ENCODE measurements at regions not wholly inside any gene's neighbourhood (a gene's known extent, or its start where the extent isn't known, plus 50 kb on each side); places are given as distances from the start of the nearest gene placed in this dataset.

DNA sequence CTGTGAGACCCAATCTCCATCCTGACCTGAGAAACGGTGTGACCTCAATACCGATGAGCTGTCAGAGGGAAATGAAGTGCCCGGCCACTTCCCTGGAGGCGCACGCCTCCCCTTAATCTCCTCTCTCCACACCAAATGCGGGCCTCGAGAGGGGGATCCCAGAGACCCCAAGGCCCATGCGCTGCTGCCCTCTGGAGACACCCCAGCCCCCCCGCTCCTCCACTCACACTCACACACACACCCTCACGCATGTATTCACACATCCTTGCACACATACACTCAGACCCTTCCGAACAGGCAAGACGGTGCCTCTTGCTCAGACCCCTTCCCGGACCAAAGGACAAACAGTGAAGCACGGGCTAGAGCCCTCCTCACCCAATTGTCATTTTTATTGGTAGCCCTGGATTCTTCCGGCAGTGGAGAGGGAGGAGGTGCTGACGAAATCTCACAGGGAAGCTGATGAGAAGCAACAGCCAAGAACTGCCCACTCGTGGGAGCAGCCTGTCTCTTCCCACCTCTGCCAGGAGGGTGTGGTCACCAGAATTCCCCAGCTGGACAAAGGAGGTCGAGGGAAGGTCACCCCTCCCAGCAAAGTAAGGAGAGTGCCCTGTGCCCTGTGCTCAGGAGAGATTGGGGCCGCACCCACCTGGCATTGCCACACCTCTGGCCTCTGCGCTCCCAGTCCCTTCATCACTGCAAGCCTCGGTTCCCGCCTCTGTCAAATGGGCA lies 136.0 kb upstream of the TNRC6C start:
- H3K27me3 ChIP-seq (ENCODE audit: control insufficient read depth in 1 of 2, insufficient read depth in 2 of 2, low read length in 2 of 2): no peaks in the 10 kb centered on the region
- no peaks in the 10 kb centered on the region for H3K36me3 ChIP-seq (ENCODE audit: insufficient read depth, low read length)
- no peak overlapping the region for H3K4me3 ChIP-seq (ENCODE audit: low read depth in 1 of 2, low read length in 2 of 2)
- no peak overlapping the region for H3K27ac ChIP-seq (ENCODE audit: low read depth, low read length)
- no peaks in the 10 kb centered on the region for H3K9me3 ChIP-seq (ENCODE audit: low read length)
- no peak overlapping the region for H3K9ac ChIP-seq (ENCODE audit: low read length)
- H3K4me1 ChIP-seq (ENCODE audit: insufficient read depth, low read length): peaks cover 10% of the 10 kb centered on the region

DNA sequence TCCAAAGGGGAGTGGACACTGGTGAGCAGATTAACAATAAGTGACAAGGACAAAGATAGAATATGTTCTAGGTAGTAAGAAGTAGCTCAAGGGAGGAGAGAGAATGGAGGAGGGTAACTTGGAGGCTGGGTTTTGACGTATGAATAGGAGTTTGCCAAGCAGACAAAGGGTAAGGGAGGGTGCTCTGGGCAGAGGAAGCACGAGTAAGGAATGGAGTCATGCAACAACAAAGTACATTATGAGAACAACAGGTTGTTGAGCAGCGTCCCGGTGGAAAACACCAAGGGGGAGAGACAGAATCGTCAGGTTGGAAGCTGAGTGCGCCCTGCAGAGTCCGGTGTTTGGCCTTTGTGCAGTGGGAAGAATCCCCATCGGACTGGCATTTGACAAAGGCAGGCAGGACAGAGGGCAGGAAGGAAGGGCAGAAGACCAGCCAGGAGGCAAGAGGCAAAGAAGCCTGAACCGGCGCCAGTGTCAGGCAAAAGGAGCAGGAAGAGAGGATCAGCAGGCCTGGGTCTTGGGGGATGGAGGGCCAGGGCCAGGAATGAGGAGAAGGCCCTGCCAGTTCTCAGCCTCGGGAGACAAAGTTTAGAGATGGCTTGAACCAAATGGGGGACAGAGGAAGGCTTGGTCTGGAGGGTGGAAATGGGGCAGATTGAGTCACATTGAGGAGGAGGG lies 134.3 kb upstream of the TNRC6C start:
- no peak overlapping the region for H3K27ac ChIP-seq (ENCODE audit: low read depth, low read length)
- H3K27me3 ChIP-seq (ENCODE audit: control insufficient read depth in 1 of 2, insufficient read depth in 2 of 2, low read length in 2 of 2): no peaks in the 10 kb centered on the region
- peaks cover 10% of the 10 kb centered on the region for H3K4me1 ChIP-seq (ENCODE audit: insufficient read depth, low read length)
- H3K36me3 ChIP-seq (ENCODE audit: insufficient read depth, low read length): no peaks in the 10 kb centered on the region
- no peak overlapping the region for H3K9ac ChIP-seq (ENCODE audit: low read length)
- H3K4me3 ChIP-seq (ENCODE audit: low read depth in 1 of 2, low read length in 2 of 2): no peak overlapping the region
- no peaks in the 10 kb centered on the region for H3K9me3 ChIP-seq (ENCODE audit: low read length)

DNA sequence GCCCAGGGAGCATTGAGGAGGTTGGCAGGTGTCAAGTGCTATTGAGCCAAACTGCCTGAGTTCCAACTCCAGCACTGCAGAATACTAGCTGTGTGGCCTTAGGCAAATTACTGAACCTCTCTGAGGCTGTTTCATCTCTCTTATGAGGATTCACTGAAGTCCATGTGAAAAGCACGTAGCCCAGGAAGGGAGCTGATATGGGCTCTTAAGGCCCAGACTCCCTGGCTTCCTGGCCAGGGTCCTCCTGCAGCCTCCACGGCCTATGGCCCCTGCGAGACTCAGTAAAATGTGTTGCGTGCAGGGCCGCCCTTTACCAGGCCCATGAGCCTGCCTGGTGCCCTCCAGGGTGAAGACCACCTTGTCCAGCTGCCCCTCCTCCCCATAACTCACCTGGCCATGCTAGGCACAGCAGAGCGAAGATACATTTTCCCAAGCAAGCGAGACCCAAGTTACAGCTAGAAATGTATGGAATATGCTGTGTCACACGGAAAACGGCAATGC lies 133.7 kb upstream of the TNRC6C start:
- H3K9me3 ChIP-seq (ENCODE audit: low read length): no peaks in the 10 kb centered on the region
- H3K36me3 ChIP-seq (ENCODE audit: insufficient read depth, low read length): no peaks in the 10 kb centered on the region
- H3K27me3 ChIP-seq (ENCODE audit: control insufficient read depth in 1 of 2, insufficient read depth in 2 of 2, low read length in 2 of 2): no peaks in the 10 kb centered on the region
- no peak overlapping the region for H3K4me3 ChIP-seq (ENCODE audit: low read depth in 1 of 2, low read length in 2 of 2)
- no peak overlapping the region for H3K27ac ChIP-seq (ENCODE audit: low read depth, low read length)
- peaks cover 14% of the 10 kb centered on the region for H3K4me1 ChIP-seq (ENCODE audit: insufficient read depth, low read length)
- H3K9ac ChIP-seq (ENCODE audit: low read length): no peak overlapping the region

DNA sequence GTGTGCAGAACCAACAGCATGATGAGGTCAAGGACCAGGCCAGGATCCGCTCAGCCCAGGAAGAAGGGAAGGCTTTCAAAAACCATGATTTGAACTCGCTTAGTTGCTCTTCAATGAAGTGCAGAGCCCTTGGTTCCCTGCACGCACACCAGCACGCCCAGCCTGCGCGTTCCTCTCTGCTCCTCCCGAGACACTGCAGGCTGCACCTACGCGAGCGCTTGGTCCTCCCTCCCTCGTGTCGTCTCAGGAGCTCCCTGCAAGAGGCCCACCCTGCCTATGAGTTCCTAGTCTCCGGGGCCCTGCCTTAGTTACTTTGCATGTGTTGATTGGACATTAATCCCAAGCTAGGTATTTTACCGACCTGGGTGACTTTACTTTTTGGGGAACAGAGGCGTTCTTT lies 132.9 kb upstream of the TNRC6C start:
- Histone ChIP-seq H3K9ac (ENCODE audit: low read length) (no peak overlapping the region), H3K9me3 (ENCODE audit: low read length) (no peaks in the 10 kb centered on the region), H3K27me3 (ENCODE audit: control insufficient read depth in 1 of 2, insufficient read depth in 2 of 2, low read length in 2 of 2) (no peaks in the 10 kb centered on the region), H3K4me1 (ENCODE audit: insufficient read depth, low read length) (peaks cover 22% of the 10 kb centered on the region), H3K4me3 (ENCODE audit: low read depth in 1 of 2, low read length in 2 of 2) (no peak overlapping the region), H3K36me3 (ENCODE audit: insufficient read depth, low read length) (no peaks in the 10 kb centered on the region), H3K27ac (ENCODE audit: low read depth, low read length) (no peak overlapping the region)

DNA sequence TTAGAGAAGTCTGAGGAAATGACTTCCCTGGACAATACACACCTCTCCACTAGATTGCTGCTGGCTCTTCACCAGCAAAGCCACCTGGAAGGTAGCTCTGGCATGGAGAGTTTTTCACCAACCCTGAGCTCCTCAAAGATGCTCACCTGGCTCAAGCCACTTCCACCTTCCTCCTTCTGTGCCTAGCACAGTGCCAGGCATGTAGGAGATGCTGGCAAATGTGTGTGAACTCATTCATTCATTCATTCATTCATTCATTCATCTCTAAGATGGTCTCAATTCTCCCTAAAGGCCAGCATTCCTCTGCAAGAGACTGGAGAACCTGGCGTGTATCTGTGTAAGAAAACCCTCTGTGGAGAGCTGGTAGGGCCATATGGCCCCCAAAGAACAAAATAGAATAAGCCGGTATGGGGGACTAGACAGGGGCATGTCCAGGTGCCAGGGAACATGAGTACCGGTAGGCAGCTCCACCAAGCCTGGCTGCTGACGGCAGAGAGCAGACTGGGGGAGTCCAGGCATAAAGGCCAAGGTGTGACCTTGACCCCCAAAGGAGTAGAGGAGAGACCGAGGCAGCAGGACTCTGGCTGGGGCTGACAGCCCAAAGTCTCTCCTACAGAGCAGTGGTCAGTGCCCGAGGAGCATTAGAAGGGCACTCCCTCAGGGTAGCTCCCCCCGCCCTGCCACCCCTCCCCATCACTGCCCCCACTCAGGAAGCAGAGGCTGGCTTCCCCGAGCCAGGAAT lies 132.2 kb upstream of the TNRC6C start:
- no peak overlapping the region for H3K27ac ChIP-seq (ENCODE audit: low read depth, low read length)
- no peaks in the 10 kb centered on the region for H3K27me3 ChIP-seq (ENCODE audit: control insufficient read depth in 1 of 2, insufficient read depth in 2 of 2, low read length in 2 of 2)
- H3K4me1 ChIP-seq (ENCODE audit: insufficient read depth, low read length): peaks cover 29% of the 10 kb centered on the region
- no peaks in the 10 kb centered on the region for H3K36me3 ChIP-seq (ENCODE audit: insufficient read depth, low read length)
- H3K9me3 ChIP-seq (ENCODE audit: low read length): no peaks in the 10 kb centered on the region
- no peak overlapping the region for H3K4me3 ChIP-seq (ENCODE audit: low read depth in 1 of 2, low read length in 2 of 2)
- H3K9ac ChIP-seq (ENCODE audit: low read length): no peak overlapping the region

DNA sequence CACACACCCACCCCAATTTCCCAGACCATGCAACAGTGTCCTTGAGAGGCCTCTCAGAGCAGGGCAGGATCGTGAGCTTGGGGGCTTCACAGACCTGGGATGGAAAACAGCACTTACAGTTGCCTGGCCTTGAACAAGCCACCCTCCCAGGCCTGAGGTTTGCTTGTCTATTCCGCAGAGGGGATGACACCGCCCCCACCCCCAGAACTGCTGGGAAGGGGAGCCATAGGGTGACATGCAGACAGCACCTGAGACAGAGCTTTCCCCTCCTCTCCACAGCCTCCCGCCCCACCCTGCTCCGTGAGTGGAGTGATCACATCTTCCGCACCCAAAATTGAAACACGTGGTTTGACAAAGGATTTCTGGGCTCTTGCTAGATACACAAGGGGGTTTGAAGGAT lies 131.5 kb upstream of the TNRC6C start:
- no peaks in the 10 kb centered on the region for H3K36me3 ChIP-seq (ENCODE audit: insufficient read depth, low read length)
- H3K27ac ChIP-seq (ENCODE audit: low read depth, low read length): no peak overlapping the region
- H3K9ac ChIP-seq (ENCODE audit: low read length): no peak overlapping the region
- no peak overlapping the region for H3K4me3 ChIP-seq (ENCODE audit: low read depth in 1 of 2, low read length in 2 of 2)
- peaks cover 33% of the 10 kb centered on the region for H3K4me1 ChIP-seq (ENCODE audit: insufficient read depth, low read length)
- no peaks in the 10 kb centered on the region for H3K9me3 ChIP-seq (ENCODE audit: low read length)
- no peaks in the 10 kb centered on the region for H3K27me3 ChIP-seq (ENCODE audit: control insufficient read depth in 1 of 2, insufficient read depth in 2 of 2, low read length in 2 of 2)

DNA sequence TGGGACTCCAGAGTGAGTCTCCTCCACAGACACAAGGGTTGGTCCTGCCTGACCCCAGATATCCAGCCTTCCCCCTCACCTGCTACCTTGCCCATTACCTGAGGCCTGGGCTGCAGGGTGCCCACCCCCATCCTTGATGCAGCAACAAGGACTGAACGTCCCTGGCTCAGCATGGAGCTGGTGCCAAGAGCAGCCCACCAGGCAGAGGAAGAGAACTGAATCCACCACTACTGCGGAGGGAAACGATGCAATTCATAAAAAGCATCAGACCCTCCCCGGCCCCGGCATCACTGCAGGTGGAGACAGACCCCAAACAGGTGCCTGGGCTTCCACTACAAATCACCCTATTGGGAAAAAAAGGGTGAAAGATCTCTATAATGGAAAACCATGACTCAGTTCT lies 131.0 kb upstream of the TNRC6C start:
- H3K4me1 ChIP-seq (ENCODE audit: insufficient read depth, low read length): peaks cover 33% of the 10 kb centered on the region
- H3K9ac ChIP-seq (ENCODE audit: low read length): no peak overlapping the region
- H3K27me3 ChIP-seq (ENCODE audit: control insufficient read depth in 1 of 2, insufficient read depth in 2 of 2, low read length in 2 of 2): no peaks in the 10 kb centered on the region
- H3K9me3 ChIP-seq (ENCODE audit: low read length): no peaks in the 10 kb centered on the region
- no peaks in the 10 kb centered on the region for H3K36me3 ChIP-seq (ENCODE audit: insufficient read depth, low read length)
- no peak overlapping the region for H3K27ac ChIP-seq (ENCODE audit: low read depth, low read length)
- no peak overlapping the region for H3K4me3 ChIP-seq (ENCODE audit: low read depth in 1 of 2, low read length in 2 of 2)

DNA sequence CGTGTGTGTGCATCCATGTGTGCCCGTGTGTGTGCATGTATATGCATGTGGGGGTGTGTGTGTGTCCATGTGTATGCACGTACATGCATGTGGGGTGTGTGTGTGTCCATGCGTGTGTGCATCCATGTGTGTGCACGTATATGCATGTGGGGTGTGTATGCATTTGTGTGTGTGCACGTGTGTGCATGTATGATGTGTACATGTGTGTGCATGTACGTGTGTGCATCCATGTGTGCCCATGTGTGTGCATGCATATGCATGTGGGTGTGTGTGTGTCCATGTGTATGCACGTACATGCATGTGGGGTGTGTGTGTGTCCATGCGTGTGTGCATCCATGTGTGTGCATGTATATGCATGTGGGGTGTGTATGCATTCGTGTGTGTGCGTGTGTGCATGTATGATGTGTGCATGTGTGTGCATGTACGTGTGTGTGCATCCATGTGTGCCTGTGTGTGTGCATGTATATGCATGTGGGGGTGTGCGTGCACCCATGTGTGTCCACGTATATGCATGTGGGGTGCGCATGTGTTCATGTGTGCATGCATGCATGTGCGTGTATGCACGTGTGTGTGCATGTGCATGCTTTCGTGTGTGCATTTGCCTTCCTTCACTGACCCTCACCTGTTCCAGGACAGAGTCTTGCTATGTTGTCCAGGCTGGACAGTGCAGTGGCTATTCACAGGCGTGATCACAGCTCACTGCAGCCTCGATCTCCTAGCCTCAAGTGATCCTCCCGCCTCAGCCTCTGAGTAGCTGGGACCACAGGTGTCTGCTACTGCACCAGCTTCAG lies 129.6 kb upstream of the TNRC6C start:
- H3K9me3 ChIP-seq (ENCODE audit: low read length): no peaks in the 10 kb centered on the region
- H3K27ac ChIP-seq (ENCODE audit: low read depth, low read length): no peak overlapping the region
- no peaks in the 10 kb centered on the region for H3K27me3 ChIP-seq (ENCODE audit: control insufficient read depth in 1 of 2, insufficient read depth in 2 of 2, low read length in 2 of 2)
- H3K36me3 ChIP-seq (ENCODE audit: insufficient read depth, low read length): no peaks in the 10 kb centered on the region
- no peak overlapping the region for H3K4me3 ChIP-seq (ENCODE audit: low read depth in 1 of 2, low read length in 2 of 2)
- H3K9ac ChIP-seq (ENCODE audit: low read length): no peak overlapping the region
- peaks cover 24% of the 10 kb centered on the region for H3K4me1 ChIP-seq (ENCODE audit: insufficient read depth, low read length)

DNA sequence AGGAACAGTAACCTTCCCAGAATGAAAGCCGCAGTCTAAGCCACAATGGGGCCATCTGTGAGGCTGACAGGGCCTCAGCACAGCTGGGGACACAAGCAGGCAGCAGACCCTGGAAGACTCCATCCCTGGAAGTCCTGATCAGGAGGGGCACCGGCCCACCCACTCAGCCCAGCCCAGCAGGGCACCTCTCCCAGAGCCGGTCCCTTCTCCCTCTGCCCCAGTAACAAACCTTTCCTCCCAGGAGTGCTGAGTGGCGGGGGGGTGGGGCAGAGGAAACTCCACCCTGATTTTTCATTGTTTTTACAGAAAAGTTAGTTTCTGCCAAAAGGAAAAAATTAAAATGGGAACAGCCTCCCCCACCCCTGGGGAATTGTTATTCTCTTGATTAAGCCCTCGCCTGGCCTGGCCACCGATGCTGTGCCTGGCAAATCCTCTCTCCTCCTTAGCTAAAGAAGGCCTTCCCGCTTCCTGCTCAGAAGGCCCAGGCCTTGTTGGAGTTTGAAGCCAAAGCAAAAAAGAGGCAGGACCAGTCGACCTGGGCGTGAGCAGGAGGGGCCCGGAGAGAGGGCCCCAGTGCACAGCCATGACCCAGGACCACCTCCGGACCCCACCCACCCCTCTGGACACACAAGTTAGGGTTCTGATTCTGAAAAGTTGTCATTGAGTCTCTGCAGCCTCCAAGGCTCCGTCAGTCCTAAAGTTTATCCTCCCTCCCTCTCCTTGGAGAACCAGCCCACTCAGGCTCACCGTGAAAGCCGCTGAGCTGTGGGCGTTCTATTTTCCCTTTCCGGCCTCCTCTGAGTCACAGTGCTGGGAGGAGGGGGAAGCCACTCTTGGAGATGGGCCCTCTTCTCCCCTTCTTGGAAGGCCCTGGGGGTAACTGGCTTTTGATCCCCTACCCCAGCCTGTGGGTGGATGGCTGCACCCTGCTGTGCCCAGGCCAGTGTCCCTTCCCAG lies 128.4 kb upstream of the TNRC6C start:
- H3K9me3 ChIP-seq (ENCODE audit: low read length): no peaks in the 10 kb centered on the region
- no peaks in the 10 kb centered on the region for H3K27me3 ChIP-seq (ENCODE audit: control insufficient read depth in 1 of 2, insufficient read depth in 2 of 2, low read length in 2 of 2)
- H3K9ac ChIP-seq (ENCODE audit: low read length): no peak overlapping the region
- H3K4me3 ChIP-seq (ENCODE audit: low read depth in 1 of 2, low read length in 2 of 2): no peak overlapping the region
- H3K36me3 ChIP-seq (ENCODE audit: insufficient read depth, low read length): no peaks in the 10 kb centered on the region
- peak overlapping the region; percentile 26 for H3K27ac ChIP-seq (ENCODE audit: low read depth, low read length)
- H3K4me1 ChIP-seq (ENCODE audit: insufficient read depth, low read length): peaks cover 24% of the 10 kb centered on the region

DNA sequence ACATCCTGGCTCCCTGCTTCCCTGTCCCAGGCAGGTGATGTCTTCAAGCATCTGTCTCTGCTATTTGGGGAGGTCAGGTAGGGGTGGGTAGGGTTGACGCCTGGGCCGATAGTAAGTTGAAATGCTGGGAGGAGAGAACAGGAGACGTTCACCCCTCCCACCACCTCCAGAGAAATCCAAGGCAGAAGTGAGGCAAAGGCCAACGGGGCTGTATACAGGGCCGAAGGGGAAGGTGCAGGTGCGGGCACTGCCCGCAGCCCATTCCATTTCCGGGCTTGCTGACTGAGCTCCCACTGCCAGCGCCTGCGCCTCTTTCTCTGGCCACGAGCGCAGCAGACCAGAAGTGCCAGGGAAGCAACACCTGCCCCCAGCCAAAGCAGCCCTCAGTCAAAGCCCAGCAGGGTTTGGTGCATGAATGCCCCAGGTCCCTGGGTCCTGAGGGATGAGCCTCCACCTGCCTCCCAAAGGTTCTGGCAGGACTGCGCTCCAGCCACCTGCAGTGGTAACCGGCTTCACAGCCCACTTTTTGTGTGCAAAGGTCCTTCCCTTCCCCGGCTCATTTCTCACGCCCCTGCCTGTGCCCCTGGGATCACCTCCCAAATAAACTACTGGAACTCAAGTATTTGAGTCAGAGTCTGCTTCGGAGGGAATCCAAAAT lies 127.6 kb upstream of the TNRC6C start:
- no peak overlapping the region for H3K4me3 ChIP-seq (ENCODE audit: low read depth in 1 of 2, low read length in 2 of 2)
- no peaks in the 10 kb centered on the region for H3K9me3 ChIP-seq (ENCODE audit: low read length)
- H3K9ac ChIP-seq (ENCODE audit: low read length): no peak overlapping the region
- H3K27ac ChIP-seq (ENCODE audit: low read depth, low read length): peak overlapping the region; percentile 52
- H3K27me3 ChIP-seq (ENCODE audit: control insufficient read depth in 1 of 2, insufficient read depth in 2 of 2, low read length in 2 of 2): no peaks in the 10 kb centered on the region
- H3K4me1 ChIP-seq (ENCODE audit: insufficient read depth, low read length): peaks cover 24% of the 10 kb centered on the region
- no peaks in the 10 kb centered on the region for H3K36me3 ChIP-seq (ENCODE audit: insufficient read depth, low read length)

All from muscle layer of colon (tissue), 2 donors.